ENCODE measurements at regions not wholly inside any gene's neighbourhood (a gene's known extent, or its start where the extent isn't known, plus 50 kb on each side); places are given as distances from the start of the nearest gene placed in this dataset.

GRCh38 chr15:66841953-66842681 lies 140.1 kb downstream of the SMAD6 start (continued):
- TF ChIP-seq, protein P1, sequence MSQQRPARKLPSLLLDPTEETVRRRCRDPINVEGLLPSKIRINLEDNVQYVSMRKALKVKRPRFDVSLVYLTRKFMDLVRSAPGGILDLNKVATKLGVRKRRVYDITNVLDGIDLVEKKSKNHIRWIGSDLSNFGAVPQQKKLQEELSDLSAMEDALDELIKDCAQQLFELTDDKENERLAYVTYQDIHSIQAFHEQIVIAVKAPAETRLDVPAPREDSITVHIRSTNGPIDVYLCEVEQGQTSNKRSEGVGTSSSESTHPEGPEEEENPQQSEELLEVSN (IDR thresholded peaks at IDR 0.05; ENCODE audit: borderline replicate concordance in 1 of 2, extremely low read depth in 1 of 2, insufficient read depth in 1 of 2, insufficient read length in 1 of 2, low read depth in 1 of 2, low read length in 1 of 2, poor library complexity in 1 of 2, severe bottlenecking in 1 of 2), result peak in 1 of 2 experiments; percentile 57
- TF ChIP-seq FOXP4 (CRISPR knock-in tag; IDR thresholded peaks at IDR 0.05; ENCODE audit: borderline replicate concordance) (no peak), KDM2B (CRISPR knock-in tag; IDR thresholded peaks at IDR 0.05) (0 out of 2 replicates have a peak, but pooled peaks have one; percentile 4), ETV1 (tag; conservative IDR thresholded peaks at IDR 0.05; ENCODE audit: low read depth) (0 out of 2 replicates have a peak, but pooled peaks have one; percentile 14), ARID1B (IDR thresholded peaks at IDR 0.05) (peak; percentile 67), ATF1 (CRISPR knock-in tag; IDR thresholded peaks at IDR 0.05) (no peak), ATF1 (tag; IDR thresholded peaks at IDR 0.05) (0 out of 2 replicates have a peak, but pooled peaks have one; percentile 24), MAFF (IDR thresholded peaks at IDR 0.05; ENCODE audit: low read length) (no peak), NKRF (IDR thresholded peaks at IDR 0.05; ENCODE audit: borderline replicate concordance) (0 out of 2 replicates have a peak, but pooled peaks have one; percentile 32), HDGF (IDR thresholded peaks at IDR 0.05) (peak; percentile 93; the same call in 1 of the 2 replicates), UBTF (IDR thresholded peaks at IDR 0.05; ENCODE audit: borderline replicate concordance in 1 of 2, low read depth in 2 of 2, low read length in 2 of 2) (peak; percentile 75 to 80; a peak in 1 of 4 replicates)
- TF ChIP-seq, protein P2, sequence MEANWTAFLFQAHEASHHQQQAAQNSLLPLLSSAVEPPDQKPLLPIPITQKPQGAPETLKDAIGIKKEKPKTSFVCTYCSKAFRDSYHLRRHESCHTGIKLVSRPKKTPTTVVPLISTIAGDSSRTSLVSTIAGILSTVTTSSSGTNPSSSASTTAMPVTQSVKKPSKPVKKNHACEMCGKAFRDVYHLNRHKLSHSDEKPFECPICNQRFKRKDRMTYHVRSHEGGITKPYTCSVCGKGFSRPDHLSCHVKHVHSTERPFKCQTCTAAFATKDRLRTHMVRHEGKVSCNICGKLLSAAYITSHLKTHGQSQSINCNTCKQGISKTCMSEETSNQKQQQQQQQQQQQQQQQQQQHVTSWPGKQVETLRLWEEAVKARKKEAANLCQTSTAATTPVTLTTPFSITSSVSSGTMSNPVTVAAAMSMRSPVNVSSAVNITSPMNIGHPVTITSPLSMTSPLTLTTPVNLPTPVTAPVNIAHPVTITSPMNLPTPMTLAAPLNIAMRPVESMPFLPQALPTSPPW (CRISPR knock-in tag; IDR thresholded peaks at IDR 0.05), result peak; percentile 75; the same call in 1 of the 2 replicates
- TF ChIP-seq, protein P3, sequence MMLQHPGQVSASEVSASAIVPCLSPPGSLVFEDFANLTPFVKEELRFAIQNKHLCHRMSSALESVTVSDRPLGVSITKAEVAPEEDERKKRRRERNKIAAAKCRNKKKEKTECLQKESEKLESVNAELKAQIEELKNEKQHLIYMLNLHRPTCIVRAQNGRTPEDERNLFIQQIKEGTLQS (IDR thresholded peaks at IDR 0.05), result peak; percentile 49; the same call in 1 of the 2 replicates
- TF ChIP-seq, protein P3 (CRISPR knock-in tag; conservative IDR thresholded peaks at IDR 0.05), result no peak
